Coronary artery (tissue), 2 donors: ENCODE measurements at regions not wholly inside any gene's neighbourhood (a gene's known extent, or its start where the extent isn't known, plus 50 kb on each side); places are given as distances from the start of the nearest gene placed in this dataset.
A peak's percentile ranks its signal among the peaks of the same experiment; 100 is the strongest.

Experiments
- DNase-seq: peaks from one replicate; pipeline ENCODE4 v3.0.0-alpha.2; 2017; ENCODE audit warnings: low spot score
- H3K27ac ChIP-seq, 2 donors: fragments of 200-600 bp; sonication (generic); one replicate each; pipeline ENCODE4 v1.5.1; 2016 to 2019
- H3K4me3 ChIP-seq: fragments of 200-600 bp; sonication (generic); 2 replicates; pipeline ENCODE4 v1.5.1; 2016; ENCODE audit warnings: mild to moderate bottlenecking, moderate library complexity
- CTCF ChIP-seq: fragments of 200-600 bp; sonication (generic); IDR thresholded peaks from one replicate; pipeline ENCODE4 v1.5.1; 2019; ENCODE audit warnings: antibody characterized with exemption

GRCh38 chr1:30413606-30414005 lies 309.8 kb downstream of the MATN1 start:
- Histone ChIP-seq H3K4me3 (no peak overlapping the region), H3K27ac (no peak overlapping the region)
- TF ChIP-seq CTCF, result no peak
- DNase-seq, result peak; percentile 46

GRCh38 chr1:30413111-30413440 lies 310.3 kb downstream of the MATN1 start:
- TF ChIP-seq CTCF, result no peak
- peak; percentile 49 for DNase-seq
- Histone ChIP-seq H3K4me3 (no peak overlapping the region), H3K27ac (no peak overlapping the region)

- Histone ChIP-seq H3K4me3 (no peak overlapping the region), H3K27ac (no peak overlapping the region)
- DNase-seq, result peak; percentile 68
- TF ChIP-seq CTCF, result no peak
These were observed 310.9 kb downstream of the MATN1 start for GRCh38 chr1:30412241-30413110.

GRCh38 chr1:30411206-30411605 lies 312.2 kb downstream of the MATN1 start:
- peak; percentile 19 for DNase-seq
- no peak for TF ChIP-seq CTCF
- Histone ChIP-seq H3K27ac (no peak overlapping the region), H3K4me3 (no peak overlapping the region)

- DNase-seq, result peak; percentile 62
- no peak for TF ChIP-seq CTCF
These were observed 313.1 kb downstream of the MATN1 start for GRCh38 chr1:30410153-30410851.

GRCh38 chr1:30409476-30410152 lies 313.8 kb downstream of the MATN1 start:
- H3K27ac ChIP-seq, result no peak overlapping the region
- TF ChIP-seq CTCF, result no peak
- no peak overlapping the region for H3K4me3 ChIP-seq
- peak; percentile 33 for DNase-seq

More at GRCh38 chr1:30410153-30410851, 313.1 kb downstream of the MATN1 start:
- no peak overlapping the region for H3K27ac ChIP-seq
- no peak overlapping the region for H3K4me3 ChIP-seq
